Central memory CD8-positive, alpha-beta T cell (primary cell): ENCODE measurements at regions not wholly inside any gene's neighbourhood (a gene's known extent, or its start where the extent isn't known, plus 50 kb on each side); places are given as distances from the start of the nearest gene placed in this dataset.
"Not testable (repeated sequence)": the region's sequence is repeated elsewhere in the genome, so short reads cannot be mapped to it uniquely, and the experiment has no call there.

Experiments
- ATAC-seq: fragments of 150-1000 bp; cut with Tn5 transposase; replicated peaks from 2 replicates; pipeline ENCODE4 v1.10.0; 2022; ENCODE audit warnings: mild to moderate bottlenecking, moderate FRiP score, moderate number of reproducible peaks; ENCODE audit not compliant: poor library complexity, severe bottlenecking; ENCODE audit errors: extremely low read depth
- DNase-seq, 2 donors: peaks; one replicate each; pipeline ENCODE4 v3.0.0; 2021; ENCODE audit warnings: low spot score in 2 of 2
- H3K27ac Mint-ChIP-seq: one replicate; pipeline ENCODE4 v1.8.0; 2022; ENCODE audit warnings: low read depth, mild to moderate bottlenecking, moderate library complexity, mixed read lengths
- H3K27me3 Mint-ChIP-seq: one replicate; pipeline ENCODE4 v1.8.0; 2022; ENCODE audit warnings: mixed read lengths
- H3K36me3 Mint-ChIP-seq: one replicate; pipeline ENCODE4 v1.8.0; 2022; ENCODE audit warnings: mild to moderate bottlenecking, moderate library complexity, mixed read lengths; ENCODE audit not compliant: insufficient read depth
- H3K4me1 Mint-ChIP-seq: one replicate; pipeline ENCODE4 v1.8.0; 2022; ENCODE audit warnings: mixed read lengths
- H3K4me3 Mint-ChIP-seq: one replicate; pipeline ENCODE4 v1.8.0; 2022; ENCODE audit warnings: mild to moderate bottlenecking, moderate library complexity, mixed read lengths
- H3K9me3 Mint-ChIP-seq: one replicate; pipeline ENCODE4 v1.8.0; 2022; ENCODE audit warnings: mixed read lengths

DNA sequence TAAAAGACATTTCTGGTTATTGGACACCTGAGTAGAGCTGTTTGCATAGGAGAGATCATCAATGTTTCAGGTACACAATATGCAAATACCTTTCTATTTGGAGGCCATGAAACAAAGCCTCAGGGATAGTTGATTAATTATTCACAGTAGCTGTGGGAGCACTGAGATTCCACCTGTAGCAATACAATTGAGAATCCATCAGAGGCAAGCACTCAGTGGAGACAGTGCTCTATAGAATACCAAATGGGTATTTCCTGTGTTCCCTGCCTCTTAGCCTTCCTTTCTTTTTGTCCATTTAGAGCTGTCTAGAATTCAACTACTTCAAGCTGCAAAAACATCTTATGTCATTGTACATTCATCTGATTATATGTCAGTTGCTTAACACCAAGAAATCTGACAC, 1754.0 kb upstream of the ACO1 start:
- Mint-ChIP-seq H3K36me3 (peaks cover 2% of the 10 kb centered on the region), H3K9me3 (peaks cover 8% of the 10 kb centered on the region), H3K27me3 (no peaks in the 10 kb centered on the region), H3K4me1 (no peaks in the 10 kb centered on the region), H3K27ac (no peak overlapping the region), H3K4me3 (no peak overlapping the region)
- ATAC-seq (no peak), DNase-seq (no peak)

DNA sequence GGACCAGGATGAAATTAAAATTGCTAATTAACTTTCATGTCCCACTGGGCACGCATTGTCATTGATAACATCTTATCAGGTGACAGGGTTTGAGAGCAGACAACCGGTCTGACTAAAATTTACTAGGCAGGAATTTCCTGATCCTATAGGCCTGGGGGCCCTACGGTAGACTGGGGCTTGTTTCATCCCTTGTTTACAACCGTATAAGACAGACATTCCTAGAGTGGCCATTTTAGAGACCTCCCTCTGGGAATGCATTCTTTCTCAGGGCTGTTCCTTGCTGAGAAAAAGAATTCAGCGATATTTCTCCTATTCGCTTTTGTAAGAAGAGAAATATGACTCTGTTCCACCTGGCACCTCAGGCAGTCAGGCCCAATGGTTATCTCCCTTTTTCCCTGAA, 1737.8 kb upstream of the ACO1 start:
- H3K27me3 Mint-ChIP-seq, H3K36me3 Mint-ChIP-seq, ATAC-seq, H3K9me3 Mint-ChIP-seq, H3K27ac Mint-ChIP-seq, H3K4me1 Mint-ChIP-seq, H3K4me3 Mint-ChIP-seq, DNase-seq: not testable (repeated sequence)

DNA sequence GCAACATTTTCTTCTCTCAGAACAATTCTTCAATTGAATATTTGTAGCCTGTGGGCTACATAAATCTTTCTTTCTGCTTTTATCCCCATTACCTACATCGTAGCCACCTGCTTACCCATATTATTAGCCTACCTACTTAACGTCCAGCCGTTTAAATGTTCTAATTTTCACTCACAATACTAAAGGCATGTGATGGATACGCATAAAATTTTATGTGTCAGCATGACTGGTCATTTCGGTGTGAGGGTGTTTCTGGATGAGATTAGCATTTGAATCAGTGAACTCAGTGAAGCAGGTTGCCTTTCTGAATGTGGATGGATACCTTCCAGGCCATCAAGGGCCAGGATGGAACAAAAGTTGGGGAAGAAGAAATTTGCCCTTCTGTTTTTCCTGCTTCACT, 1722.5 kb upstream of the ACO1 start:
- no peak for ATAC-seq
- Mint-ChIP-seq H3K4me3 (no peak overlapping the region), H3K27ac (no peak overlapping the region), H3K36me3 (no peaks in the 10 kb centered on the region), H3K9me3 (no peaks in the 10 kb centered on the region), H3K27me3 (no peaks in the 10 kb centered on the region), H3K4me1 (no peaks in the 10 kb centered on the region)
- no peak for DNase-seq

DNA sequence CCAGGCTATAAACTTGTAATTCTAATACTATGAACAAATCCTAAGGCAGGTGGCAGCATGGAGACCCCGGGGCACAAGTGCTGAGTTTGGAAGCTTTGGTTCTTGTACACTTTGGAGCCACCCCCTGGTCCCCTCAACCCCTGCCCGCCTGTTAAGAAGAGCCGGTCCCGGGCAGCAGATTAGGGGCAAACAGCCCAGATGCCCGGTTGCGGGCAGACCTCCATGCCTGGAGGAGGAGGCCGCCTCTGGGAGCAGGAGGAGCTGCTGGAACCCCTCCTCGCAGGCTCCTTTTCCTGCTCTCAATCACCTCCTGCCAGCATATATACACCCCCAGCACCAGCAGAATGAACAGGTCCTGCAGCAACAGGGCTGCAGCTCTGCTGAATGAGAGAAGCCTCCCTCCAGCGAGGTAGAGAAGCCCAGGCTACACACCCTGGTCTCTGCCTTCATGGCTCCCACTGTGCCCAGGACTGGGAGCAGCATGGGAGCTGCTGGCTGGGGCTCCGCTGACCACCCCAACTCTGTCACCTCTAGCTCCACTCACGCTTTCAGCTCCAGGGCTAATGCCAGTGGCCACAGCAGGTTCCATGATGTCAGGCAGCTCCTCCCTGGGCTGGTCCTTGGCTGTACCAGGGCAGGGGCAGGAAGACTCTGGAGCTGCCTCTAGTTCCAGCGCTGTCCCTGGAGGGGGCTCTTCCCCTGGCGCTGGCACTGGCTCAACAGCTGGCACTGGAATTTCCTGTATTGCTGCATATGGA, 1713.5 kb upstream of the ACO1 start:
- no peak for DNase-seq
- Mint-ChIP-seq H3K27me3 (no peaks in the 10 kb centered on the region), H3K27ac (no peak overlapping the region), H3K4me1 (no peaks in the 10 kb centered on the region), H3K36me3 (no peaks in the 10 kb centered on the region), H3K9me3 (peaks cover 4% of the 10 kb centered on the region), H3K4me3 (no peak overlapping the region)
- ATAC-seq = no peak

DNA sequence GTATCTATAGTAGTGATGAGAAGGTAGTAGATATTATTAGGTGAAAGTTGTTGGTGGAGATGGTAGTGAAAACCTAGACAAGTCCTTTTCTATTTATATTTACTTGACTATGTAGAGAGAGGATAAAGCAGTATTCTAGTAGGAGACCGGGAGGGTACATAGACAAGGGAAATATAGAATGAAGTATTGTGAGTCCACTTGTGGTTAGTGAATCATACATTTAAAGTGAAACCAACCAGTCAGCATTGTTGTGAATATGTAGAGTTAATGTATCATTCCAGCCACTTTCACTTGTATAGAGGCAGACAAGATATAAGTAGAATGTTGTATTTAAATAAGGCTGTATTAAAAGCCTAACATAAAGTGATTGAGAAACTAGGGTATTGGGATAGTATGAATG, 1711.3 kb upstream of the ACO1 start:
- Mint-ChIP-seq H3K9me3 (peaks cover 4% of the 10 kb centered on the region), H3K27me3 (no peaks in the 10 kb centered on the region), H3K27ac (no peak overlapping the region), H3K36me3 (no peaks in the 10 kb centered on the region), H3K4me3 (no peak overlapping the region), H3K4me1 (no peaks in the 10 kb centered on the region)
- no peak for ATAC-seq
- no peak for DNase-seq

DNA sequence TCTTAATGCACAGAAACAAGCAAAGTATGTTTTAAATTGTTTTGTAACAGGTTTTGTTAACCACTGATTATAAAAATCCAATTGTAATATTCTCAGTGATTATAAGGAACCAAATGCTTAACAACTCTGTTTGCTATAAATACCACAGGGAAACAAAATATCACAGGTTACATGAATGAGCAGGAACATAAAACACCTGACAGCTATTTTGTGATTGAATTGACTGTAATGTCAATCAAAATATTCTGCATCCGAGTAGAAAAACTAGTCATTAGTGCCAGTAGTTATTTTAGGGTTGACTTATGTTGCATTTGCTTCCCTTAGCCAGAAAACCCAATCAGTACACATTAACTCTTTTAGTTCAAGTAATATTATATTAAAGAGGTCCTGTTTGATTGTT, 1707.8 kb upstream of the ACO1 start:
- no peaks in the 10 kb centered on the region for H3K36me3 Mint-ChIP-seq
- DNase-seq = no peak
- no peak overlapping the region for H3K27ac Mint-ChIP-seq
- H3K27me3 Mint-ChIP-seq = no peaks in the 10 kb centered on the region
- H3K4me1 Mint-ChIP-seq = no peaks in the 10 kb centered on the region
- peaks cover 4% of the 10 kb centered on the region for H3K9me3 Mint-ChIP-seq
- ATAC-seq = no peak
- H3K4me3 Mint-ChIP-seq = no peak overlapping the region

DNA sequence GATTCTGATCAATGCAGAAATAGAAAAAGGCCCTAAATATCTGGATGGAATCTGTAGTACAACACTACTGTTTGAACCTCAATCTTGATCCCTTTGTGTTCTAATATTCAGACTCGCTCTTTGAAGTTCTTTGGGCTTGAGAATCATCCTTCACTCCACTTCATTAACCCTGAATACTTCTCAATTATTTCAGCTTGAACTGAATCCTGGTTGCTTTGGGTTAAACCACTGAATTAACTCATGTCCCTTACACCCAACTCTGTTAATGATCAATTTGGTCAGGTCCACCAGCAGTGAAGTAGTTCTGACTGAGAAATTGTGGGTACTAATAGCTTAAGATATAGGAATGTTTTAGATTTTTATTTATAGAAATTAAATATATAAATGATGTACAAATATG, 1707.2 kb upstream of the ACO1 start:
- Mint-ChIP-seq H3K4me3 (no peak overlapping the region), H3K9me3 (peaks cover 4% of the 10 kb centered on the region), H3K27me3 (no peaks in the 10 kb centered on the region), H3K4me1 (no peaks in the 10 kb centered on the region), H3K27ac (no peak overlapping the region), H3K36me3 (no peaks in the 10 kb centered on the region)
- DNase-seq = no peak
- ATAC-seq = no peak

DNA sequence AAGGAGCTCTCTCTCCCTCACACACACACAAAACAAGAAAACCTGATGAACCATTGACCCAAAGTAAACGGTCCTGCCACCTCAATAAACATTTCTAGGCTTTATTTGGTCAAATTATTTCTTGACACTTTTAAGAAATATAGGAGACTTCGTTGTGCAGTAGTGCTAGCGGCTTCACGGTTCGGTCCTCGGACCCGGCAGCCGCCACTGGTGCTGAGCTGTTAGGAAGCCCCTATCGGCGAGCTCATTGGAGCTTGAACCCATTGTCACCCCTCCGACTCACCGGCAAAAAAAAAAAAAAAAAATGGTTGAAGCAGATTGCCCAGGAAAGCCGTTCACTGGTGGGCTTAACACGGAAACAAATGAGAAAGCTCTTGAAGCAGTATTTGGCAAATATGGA, 1695.6 kb upstream of the ACO1 start:
- DNase-seq = no peak
- H3K27ac Mint-ChIP-seq = no peak overlapping the region
- no peak for ATAC-seq
- no peak overlapping the region for H3K4me3 Mint-ChIP-seq
- H3K4me1 Mint-ChIP-seq = no peaks in the 10 kb centered on the region
- H3K9me3 Mint-ChIP-seq = peaks cover 14% of the 10 kb centered on the region
- no peaks in the 10 kb centered on the region for H3K27me3 Mint-ChIP-seq
- H3K36me3 Mint-ChIP-seq = no peaks in the 10 kb centered on the region

DNA sequence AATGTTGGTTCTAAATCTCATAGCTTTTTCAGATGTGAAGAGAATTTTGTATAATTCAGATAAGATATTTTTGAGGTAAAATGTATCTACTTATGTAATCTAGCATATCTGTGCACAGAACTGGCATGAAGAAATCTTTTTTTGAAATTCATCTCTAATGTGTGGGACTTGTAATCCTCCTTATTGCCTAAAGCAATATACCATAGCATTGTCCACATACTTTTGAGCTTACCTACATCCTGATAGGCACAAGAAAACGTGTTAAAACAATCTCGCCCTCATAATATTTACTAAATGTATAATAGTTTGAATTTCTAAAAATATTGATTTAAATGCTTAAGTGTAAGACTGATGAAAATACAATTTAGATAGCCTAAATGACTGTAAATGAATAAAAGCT, 1686.5 kb upstream of the ACO1 start:
- H3K9me3 Mint-ChIP-seq = peaks cover 5% of the 10 kb centered on the region
- no peak overlapping the region for H3K4me3 Mint-ChIP-seq
- H3K4me1 Mint-ChIP-seq = no peaks in the 10 kb centered on the region
- no peaks in the 10 kb centered on the region for H3K36me3 Mint-ChIP-seq
- no peak overlapping the region for H3K27ac Mint-ChIP-seq
- no peaks in the 10 kb centered on the region for H3K27me3 Mint-ChIP-seq
- ATAC-seq = no peak
- no peak for DNase-seq

DNA sequence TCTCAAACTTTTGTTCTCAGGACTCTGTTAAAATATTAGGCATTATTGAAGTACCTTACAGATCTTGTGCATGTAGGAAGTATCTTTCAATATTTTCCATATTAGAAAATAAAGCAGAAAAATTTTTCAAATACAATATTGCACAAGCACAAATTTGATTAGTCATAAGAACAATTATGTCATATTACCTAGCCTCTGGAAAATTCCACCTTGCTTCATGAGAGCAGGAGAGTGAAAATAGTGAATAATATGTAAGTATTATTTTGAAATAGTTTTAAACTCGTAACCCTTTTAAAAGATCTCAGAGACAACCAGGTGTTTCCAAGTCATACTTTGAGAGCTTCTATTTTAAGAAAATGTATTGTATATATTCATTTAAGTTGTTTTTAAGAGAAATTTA, 1672.9 kb upstream of the ACO1 start:
- ATAC-seq (no peak), DNase-seq (no peak)
- no peak overlapping the region for H3K27ac Mint-ChIP-seq
- no peaks in the 10 kb centered on the region for H3K4me1 Mint-ChIP-seq
- H3K9me3 Mint-ChIP-seq = no peaks in the 10 kb centered on the region
- no peaks in the 10 kb centered on the region for H3K27me3 Mint-ChIP-seq
- H3K36me3 Mint-ChIP-seq = no peaks in the 10 kb centered on the region
- no peak overlapping the region for H3K4me3 Mint-ChIP-seq

DNA sequence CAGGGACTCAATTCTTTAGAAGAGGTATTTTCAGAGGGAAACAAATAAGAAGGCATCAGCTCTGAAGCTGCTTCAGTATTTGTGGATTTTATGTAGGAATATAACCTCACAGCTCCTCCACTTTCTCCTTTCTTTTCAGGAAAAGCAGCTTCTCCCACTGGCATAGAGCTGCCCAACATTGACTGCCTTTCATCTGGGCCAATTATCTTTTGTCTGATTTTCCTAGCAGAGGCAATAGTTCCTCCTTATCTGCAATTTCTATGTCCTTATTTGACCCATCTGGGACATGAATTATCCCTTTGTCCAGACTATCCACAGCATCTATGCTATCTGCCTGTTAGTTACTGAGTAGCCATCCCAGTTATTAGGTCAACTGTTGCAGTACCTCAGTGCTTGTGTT, 1671.2 kb upstream of the ACO1 start:
- ATAC-seq (no peak), DNase-seq (no peak)
- Mint-ChIP-seq H3K4me3 (no peak overlapping the region), H3K9me3 (no peaks in the 10 kb centered on the region), H3K4me1 (no peaks in the 10 kb centered on the region), H3K36me3 (no peaks in the 10 kb centered on the region), H3K27me3 (no peaks in the 10 kb centered on the region), H3K27ac (no peak overlapping the region)

DNA sequence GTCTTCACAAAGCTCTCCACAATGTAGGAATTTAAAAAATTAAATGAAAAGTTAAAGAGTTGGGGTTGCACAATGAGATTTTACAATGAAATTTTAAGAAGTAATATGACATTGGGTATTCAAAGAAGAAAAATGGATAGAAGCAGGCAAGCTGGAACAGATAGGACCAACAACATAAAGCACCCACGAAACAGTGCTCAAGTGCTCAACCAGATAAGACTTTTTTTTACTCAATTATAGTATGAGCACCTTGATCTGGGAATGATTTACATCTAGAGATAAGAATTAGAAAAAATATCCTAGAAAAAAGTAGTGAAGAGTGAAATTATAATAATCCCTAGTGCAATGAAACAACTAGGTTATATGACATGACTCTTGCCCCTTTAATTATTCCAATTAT, 1670.1 kb upstream of the ACO1 start:
- Mint-ChIP-seq H3K4me3 (no peak overlapping the region), H3K36me3 (no peaks in the 10 kb centered on the region), H3K9me3 (no peaks in the 10 kb centered on the region), H3K27me3 (no peaks in the 10 kb centered on the region), H3K27ac (no peak overlapping the region), H3K4me1 (no peaks in the 10 kb centered on the region)
- ATAC-seq (no peak), DNase-seq (no peak)

DNA sequence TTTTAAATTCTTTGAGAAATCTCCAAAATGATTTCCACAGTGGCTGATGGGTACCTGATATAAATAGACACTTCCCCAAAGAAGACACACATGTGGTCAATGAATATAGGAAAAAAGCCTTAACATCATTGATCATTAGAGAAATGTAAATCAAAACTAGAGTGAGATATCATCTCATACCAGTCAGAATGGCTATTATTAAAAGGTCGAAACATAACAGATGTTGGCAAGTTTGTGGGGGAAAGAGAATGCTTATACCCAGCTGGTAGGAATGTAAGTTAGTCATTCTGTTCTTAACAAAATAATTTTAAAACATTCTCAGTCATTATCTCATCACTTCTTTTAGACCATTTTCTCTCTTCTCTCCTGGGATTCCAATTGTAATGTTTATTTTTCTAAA, 1666.0 kb upstream of the ACO1 start:
- Mint-ChIP-seq H3K4me3 (no peak overlapping the region), H3K27ac (no peak overlapping the region), H3K27me3 (no peaks in the 10 kb centered on the region), H3K36me3 (no peaks in the 10 kb centered on the region), H3K4me1 (no peaks in the 10 kb centered on the region), H3K9me3 (peaks cover under 1% of the 10 kb centered on the region)
- ATAC-seq (no peak), DNase-seq (no peak)

DNA sequence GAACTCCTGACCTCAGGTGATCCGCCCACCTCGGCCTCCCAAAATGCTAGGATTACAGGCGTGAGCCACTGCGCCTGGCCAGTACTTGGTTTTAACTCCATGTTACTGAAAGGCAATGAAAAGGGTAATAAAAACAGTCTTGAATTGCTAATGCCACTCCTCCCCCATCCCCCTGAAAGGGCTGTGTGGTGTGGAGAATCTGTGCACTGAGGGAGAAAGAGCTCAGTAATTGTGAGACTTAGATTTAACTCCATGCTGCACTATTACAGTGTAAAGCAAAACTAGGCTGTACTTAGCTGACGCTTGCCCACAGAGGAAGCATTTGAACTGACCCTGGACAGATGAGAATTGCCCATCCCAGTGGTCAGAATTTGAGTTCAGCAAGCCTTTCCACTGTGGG, 1662.4 kb upstream of the ACO1 start:
- Mint-ChIP-seq H3K4me1 (no peaks in the 10 kb centered on the region), H3K36me3 (no peaks in the 10 kb centered on the region), H3K4me3 (no peak overlapping the region), H3K27ac (no peak overlapping the region), H3K9me3 (peaks cover 6% of the 10 kb centered on the region), H3K27me3 (no peaks in the 10 kb centered on the region)
- no peak for DNase-seq
- ATAC-seq = no peak
